H1 (cell line): ENCODE measurements at regions not wholly inside any gene's neighbourhood (a gene's known extent, or its start where the extent isn't known, plus 50 kb on each side); places are given as distances from the start of the nearest gene placed in this dataset.

ENCODE experiments used
- CTCF ChIA-PET: fragments of 300-600 bp; sonication (Branson Sonifier 250); formaldehyde crosslinking; loops from one replicate; lab custom pipeline; 2021; ENCODE audit not compliant: partially characterized antibody; lab: Charles Lee
- POLR2A ChIA-PET: fragments of 300-600 bp; sonication (Branson Sonifier 250); formaldehyde crosslinking; loops from one replicate; lab custom pipeline; 2021; ENCODE audit warnings: inconsistent platforms; ENCODE audit not compliant: partially characterized antibody; lab: Charles Lee
- DNase-seq, 2 experiments: peaks; one replicate each; pipeline versions ENCODE4 v3.0.0 to v3.0.0-alpha.2; 2010 to 2022; ENCODE audit warnings: low spot score in 2 of 2, low read depth in 1 of 2, mixed read lengths in 1 of 2
- FAIRE-seq: peaks from 2 replicates; lab custom pipeline; 2011; peaks lifted over from hg19 to GRCh38; lab: Jason Lieb, UNC
- H2AFZ ChIP-seq: 2 replicates; pipeline ENCODE4 v1.8.1; 2012; ENCODE audit warnings: low read length, inconsistent platforms
- H2AK5ac ChIP-seq: 2 replicates; pipeline ENCODE4 v1.6.1; 2013; ENCODE audit warnings: low read depth, low read length
- H2BK120ac ChIP-seq: replicated peaks from 2 replicates; pipeline ENCODE3; 2013; ENCODE audit warnings: low read depth, low read length, inconsistent platforms
- H2BK12ac ChIP-seq: 2 replicates; pipeline ENCODE4 v1.6.1; 2013; ENCODE audit warnings: low read depth, low read length
- H2BK15ac ChIP-seq: 2 replicates; pipeline ENCODE4 v1.6.1; 2013; ENCODE audit warnings: low read length
- H2BK20ac ChIP-seq: 2 replicates; pipeline ENCODE4 v1.6.1; 2013; ENCODE audit warnings: low read length
- H2BK5ac ChIP-seq: 2 replicates; pipeline ENCODE4 v1.6.1; 2013; ENCODE audit warnings: low read depth, low read length
- H3K14ac ChIP-seq: 2 replicates; pipeline ENCODE4 v1.6.1; 2013; ENCODE audit warnings: inconsistent platforms; ENCODE audit not compliant: insufficient read length
- H3K18ac ChIP-seq: 2 replicates; pipeline ENCODE4 v1.6.1; 2013; ENCODE audit warnings: low read length; ENCODE audit errors: extremely low read depth
- H3K23ac ChIP-seq: 2 replicates; pipeline ENCODE4 v1.6.1; 2013; ENCODE audit warnings: inconsistent platforms; ENCODE audit not compliant: insufficient read length
- H3K23me2 ChIP-seq: 2 replicates; pipeline ENCODE4 v1.6.1; 2013; ENCODE audit warnings: low read depth, low read length
- H3K27ac ChIP-seq: 2 replicates; pipeline ENCODE4 v1.6.1; 2011; ENCODE audit warnings: low read depth, low read length, inconsistent platforms
- H3K27me3 ChIP-seq, 4 experiments: replicated peaks in 1 of 4; 1 replicate in 1 of 4; 2 replicates in 3 of 4; pipeline versions ENCODE4 v1.6.1 to v1.8.1; 2011 to 2013; ENCODE audit warnings: low read length in 3 of 4, mild to moderate bottlenecking in 3 of 4, inconsistent platforms in 2 of 4, mixed read lengths in 2 of 4, moderate library complexity in 1 of 4; ENCODE audit not compliant: control insufficient read depth in 3 of 4, insufficient read depth in 3 of 4; ENCODE audit errors: extremely low read depth in 1 of 4
- H3K36me3 ChIP-seq, 4 experiments: 2 replicates each; pipeline versions ENCODE4 v1.6.1 to v1.8.1; 2011 to 2013; ENCODE audit warnings: mild to moderate bottlenecking in 4 of 4, low read length in 3 of 4, moderate library complexity in 2 of 4, control low read depth in 1 of 4, inconsistent platforms in 1 of 4; ENCODE audit not compliant: insufficient read depth in 4 of 4, control insufficient read depth in 2 of 4
- H3K4ac ChIP-seq: replicated peaks from 2 replicates; pipeline ENCODE3; 2013; ENCODE audit warnings: low read length, low read depth, mixed read lengths, inconsistent platforms; ENCODE audit not compliant: insufficient read length
- H3K4me1 ChIP-seq, 4 experiments: replicated peaks in 1 of 4; 1 replicate in 1 of 4; 2 replicates in 3 of 4; pipeline versions ENCODE4 v1.6.1 to v1.8.1; 2011 to 2013; ENCODE audit warnings: low read length in 3 of 4, inconsistent platforms in 2 of 4, mixed read lengths in 1 of 4; ENCODE audit not compliant: insufficient read depth in 4 of 4, control insufficient read depth in 3 of 4
- H3K4me2 ChIP-seq, 2 experiments: 2 replicates each; pipeline versions ENCODE4 v1.6.1 to v1.8.1; 2011 to 2013; ENCODE audit warnings: low read depth in 2 of 2, low read length in 2 of 2, control low read depth in 1 of 2, inconsistent platforms in 1 of 2, mild to moderate bottlenecking in 1 of 2; ENCODE audit not compliant: insufficient read depth in 1 of 2
- H3K4me3 ChIP-seq, 4 experiments: fragments of 200-600, 300-600 bp in 1 of 4; sonication (generic), shearing (Covaris generic), sonication (Bioruptor Twin) in 1 of 4; 2 replicates each; pipeline versions ENCODE4 v1.5.1 to v1.8.1; 2011 to 2016; ENCODE audit warnings: low read length in 4 of 4, low read depth in 3 of 4, control low read depth in 2 of 4, inconsistent platforms in 2 of 4, mild to moderate bottlenecking in 2 of 4, mixed read lengths in 1 of 4, moderate library complexity in 1 of 4; ENCODE audit not compliant: insufficient read depth in 2 of 4; ENCODE audit errors: extremely low read depth in 1 of 4
- H3K56ac ChIP-seq: replicated peaks from 2 replicates; pipeline ENCODE3; 2013; ENCODE audit warnings: low read depth, mild to moderate bottlenecking, mixed read lengths, low read length, inconsistent platforms; ENCODE audit not compliant: insufficient read length
- H3K79me1 ChIP-seq: 2 replicates; pipeline ENCODE4 v1.6.1; 2013; ENCODE audit warnings: low read depth, low read length, control low read depth
- H3K79me2 ChIP-seq, 2 experiments: 2 replicates each; pipeline versions ENCODE4 v1.6.1 to v1.8.1; 2012 to 2013; ENCODE audit warnings: low read length in 2 of 2, mild to moderate bottlenecking in 2 of 2, inconsistent platforms in 1 of 2; ENCODE audit not compliant: insufficient read depth in 2 of 2, control insufficient read depth in 1 of 2
- H3K9ac ChIP-seq, 4 experiments: replicated peaks in 1 of 4; 1 replicate in 1 of 4; 2 replicates in 3 of 4; pipeline versions ENCODE4 v1.6.1 to v1.8.1; 2011 to 2013; ENCODE audit warnings: low read depth in 3 of 4, low read length in 3 of 4, control low read depth in 2 of 4, mild to moderate bottlenecking in 2 of 4, moderate library complexity in 2 of 4, inconsistent platforms in 1 of 4; ENCODE audit errors: extremely low read depth in 1 of 4
- H3K9me3 ChIP-seq, 2 experiments: 2 replicates each; pipeline versions ENCODE4 v1.6.1 to v1.8.1; 2012 to 2013; ENCODE audit warnings: mild to moderate bottlenecking in 2 of 2, moderate library complexity in 2 of 2, control low read depth in 1 of 2, inconsistent platforms in 1 of 2, low read depth in 1 of 2, low read length in 1 of 2, mixed read lengths in 1 of 2; ENCODE audit not compliant: insufficient read depth in 2 of 2
- H4K20me1 ChIP-seq, 2 experiments: replicated peaks in 1 of 2; 2 replicates each; pipeline versions ENCODE3 to v1.8.1; 2011 to 2013; ENCODE audit warnings: inconsistent platforms in 2 of 2, low read length in 2 of 2, mild to moderate bottlenecking in 1 of 2; ENCODE audit not compliant: insufficient read depth in 2 of 2, control insufficient read depth in 1 of 2
- H4K5ac ChIP-seq: 2 replicates; pipeline ENCODE4 v1.6.1; 2013; ENCODE audit warnings: low read length, low read depth, mixed read lengths, inconsistent platforms; ENCODE audit not compliant: insufficient read length
- H4K8ac ChIP-seq: 2 replicates; pipeline ENCODE4 v1.8.0; 2013; ENCODE audit warnings: mild to moderate bottlenecking, moderate library complexity, low read length, inconsistent platforms; ENCODE audit not compliant: insufficient read depth; ENCODE audit errors: extremely low read depth
- H4K91ac ChIP-seq: replicated peaks from 2 replicates; pipeline ENCODE3; 2013; ENCODE audit warnings: low read length, mixed read lengths, inconsistent platforms; ENCODE audit not compliant: insufficient read length
- WGBS, 2 experiments: shearing (Covaris generic) in 1 of 2; methylation state at CpG; one replicate each; pipeline versions ENCODE4 v1.1.6 to v1.1.7; 2013 to 2015; ENCODE audit warnings: low lambda C conversion rate in 2 of 2, mixed read lengths in 2 of 2, inconsistent platforms in 1 of 2, low coverage in 1 of 2, missing lambda C conversion rate in 1 of 2; ENCODE audit not compliant: insufficient replicate concordance in 2 of 2, insufficient coverage in 1 of 2, insufficient read length in 1 of 2; ENCODE audit errors: extremely low coverage in 1 of 2, missing lambda C conversion rate in 1 of 2; 5-methylcytosine and 5-hydroxymethylcytosine counted together

GRCh38 chr4:83759611-83760010 lies 223.7 kb downstream of the GPAT3 start:
- CTCF ChIA-PET = interaction anchor here (0.8 to 4.0 kb wide), 3 partner anchors 11 to 117 kb away, joined by 3 to 13 read pairs (median 6); no protein-coding TSS in a partner anchor
- H2AK5ac ChIP-seq = no peak overlapping the region
- H2BK120ac ChIP-seq = no peak overlapping the region
- H2BK20ac ChIP-seq = no peak overlapping the region
- H3K23me2 ChIP-seq = no peaks in the 10 kb centered on the region
- H3K79me1 ChIP-seq = no peaks in the 10 kb centered on the region
- no peak overlapping the region for H3K56ac ChIP-seq
- no peak overlapping the region for H3K14ac ChIP-seq
- no peak overlapping the region for H3K4me2 ChIP-seq
- H3K18ac ChIP-seq = no peak overlapping the region
- H3K9ac ChIP-seq = no peak overlapping the region
- H2BK5ac ChIP-seq = no peak overlapping the region
- H2BK12ac ChIP-seq = no peak overlapping the region
- H3K4ac ChIP-seq = no peak overlapping the region
- H3K27ac ChIP-seq = no peak overlapping the region
- no peaks in the 10 kb centered on the region for H3K79me2 ChIP-seq
- POLR2A ChIA-PET = no interaction called here
- H4K91ac ChIP-seq = no peak overlapping the region
- H3K36me3 ChIP-seq = no peaks in the 10 kb centered on the region
- peaks cover 0 to 1% (median 0%) of the 10 kb centered on the region in 4 experiments; a peak in 1 of 7 replicates for H3K27me3 ChIP-seq
- H2AFZ ChIP-seq = no peak overlapping the region
- no peaks in the 10 kb centered on the region for H4K20me1 ChIP-seq
- H4K5ac ChIP-seq = no peak overlapping the region
- no peak overlapping the region for H3K23ac ChIP-seq
- DNase-seq (no peak), FAIRE-seq (no peak)
- no peaks in the 10 kb centered on the region for H3K9me3 ChIP-seq
- no peak overlapping the region for H3K4me3 ChIP-seq
- no peak overlapping the region for H2BK15ac ChIP-seq
- 95% methylated on average over 5 of the region's 5 CpGs; no CpG with 5 or more reads in 1 of the 2 experiments for WGBS, 2 experiments
- H3K4me1 ChIP-seq = peaks cover 0 to 5% (median 0%) of the 10 kb centered on the region in 4 experiments; a peak in 2 of 7 replicates
- H4K8ac ChIP-seq = no peak overlapping the region
